Keratinocyte (primary cell): ENCODE measurements at regions not wholly inside any gene's neighbourhood (a gene's known extent, or its start where the extent isn't known, plus 50 kb on each side); places are given as distances from the start of the nearest gene placed in this dataset.

Source experiments
- EZH2 ChIP-seq: IDR thresholded peaks from one replicate; pipeline ENCODE4 v1.6.1; 2012; ENCODE audit warnings: inconsistent platforms, mild to moderate bottlenecking, low read length, moderate library complexity
- TF ChIP-seq, protein P1 (sequence below), 3 experiments: IDR thresholded peaks in 1 of 3; conservative IDR thresholded peaks in 1 of 3; optimal IDR thresholded peaks in 1 of 3; 2 replicates in 2 of 3; 3 replicates in 1 of 3; pipeline versions ENCODE3 to v1.5.1; 2011; ENCODE audit warnings: low read length in 3 of 3, mild to moderate bottlenecking in 3 of 3, moderate library complexity in 2 of 3, control low read depth in 1 of 3, inconsistent platforms in 1 of 3; ENCODE audit not compliant: insufficient read depth in 2 of 3; ENCODE audit errors: extremely low read depth in 1 of 3

DNA sequence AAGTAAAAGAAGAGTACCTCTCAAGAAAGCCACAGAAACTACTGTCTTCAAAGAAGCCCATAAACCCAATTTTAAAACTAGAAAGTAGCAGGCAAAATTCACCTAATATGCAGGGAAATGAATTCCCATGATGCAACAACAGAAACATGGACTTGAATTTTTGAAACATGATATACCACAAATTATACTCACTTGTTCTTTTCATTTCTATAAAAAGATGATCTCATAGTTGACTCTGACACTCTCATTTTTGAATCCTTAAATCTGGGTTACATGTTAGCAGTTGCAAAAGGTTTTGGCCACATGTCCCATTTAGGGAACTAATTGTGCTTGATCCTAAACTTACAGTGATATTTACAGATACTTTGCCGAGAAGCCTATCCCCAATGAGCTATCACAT lies 1130.8 kb downstream of the FAT4 start:
- TF ChIP-seq, protein P1, sequence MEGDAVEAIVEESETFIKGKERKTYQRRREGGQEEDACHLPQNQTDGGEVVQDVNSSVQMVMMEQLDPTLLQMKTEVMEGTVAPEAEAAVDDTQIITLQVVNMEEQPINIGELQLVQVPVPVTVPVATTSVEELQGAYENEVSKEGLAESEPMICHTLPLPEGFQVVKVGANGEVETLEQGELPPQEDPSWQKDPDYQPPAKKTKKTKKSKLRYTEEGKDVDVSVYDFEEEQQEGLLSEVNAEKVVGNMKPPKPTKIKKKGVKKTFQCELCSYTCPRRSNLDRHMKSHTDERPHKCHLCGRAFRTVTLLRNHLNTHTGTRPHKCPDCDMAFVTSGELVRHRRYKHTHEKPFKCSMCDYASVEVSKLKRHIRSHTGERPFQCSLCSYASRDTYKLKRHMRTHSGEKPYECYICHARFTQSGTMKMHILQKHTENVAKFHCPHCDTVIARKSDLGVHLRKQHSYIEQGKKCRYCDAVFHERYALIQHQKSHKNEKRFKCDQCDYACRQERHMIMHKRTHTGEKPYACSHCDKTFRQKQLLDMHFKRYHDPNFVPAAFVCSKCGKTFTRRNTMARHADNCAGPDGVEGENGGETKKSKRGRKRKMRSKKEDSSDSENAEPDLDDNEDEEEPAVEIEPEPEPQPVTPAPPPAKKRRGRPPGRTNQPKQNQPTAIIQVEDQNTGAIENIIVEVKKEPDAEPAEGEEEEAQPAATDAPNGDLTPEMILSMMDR (optimal IDR thresholded peaks at IDR 0.05 in 1 of 3, IDR thresholded peaks at IDR 0.05 in 1 of 3, conservative IDR thresholded peaks at IDR 0.05 in 1 of 3; ENCODE audit: extremely low read depth in 1 of 3, insufficient read depth in 2 of 3, low read length in 3 of 3), result no peak
- TF ChIP-seq EZH2, result no peak
